Panc1 (cell line): ENCODE measurements at regions not wholly inside any gene's neighbourhood (a gene's known extent, or its start where the extent isn't known, plus 50 kb on each side); places are given as distances from the start of the nearest gene placed in this dataset.

Experiments
- CTCF ChIP-seq: fragments of 450-650 bp; IDR thresholded peaks from 2 replicates; pipeline ENCODE4 v1.5.1; 2017; ENCODE audit warnings: mild to moderate bottlenecking
- POLR2AphosphoS5 ChIP-seq: IDR thresholded peaks from 2 replicates; pipeline ENCODE4 v1.6.1; 2012; ENCODE audit warnings: mild to moderate bottlenecking, low read depth, low read length, moderate library complexity
- TCF7L2 ChIP-seq: IDR thresholded peaks from 2 replicates; pipeline ENCODE4 v1.6.1; 2011; ENCODE audit warnings: mild to moderate bottlenecking, low read depth, low read length, inconsistent platforms

DNA sequence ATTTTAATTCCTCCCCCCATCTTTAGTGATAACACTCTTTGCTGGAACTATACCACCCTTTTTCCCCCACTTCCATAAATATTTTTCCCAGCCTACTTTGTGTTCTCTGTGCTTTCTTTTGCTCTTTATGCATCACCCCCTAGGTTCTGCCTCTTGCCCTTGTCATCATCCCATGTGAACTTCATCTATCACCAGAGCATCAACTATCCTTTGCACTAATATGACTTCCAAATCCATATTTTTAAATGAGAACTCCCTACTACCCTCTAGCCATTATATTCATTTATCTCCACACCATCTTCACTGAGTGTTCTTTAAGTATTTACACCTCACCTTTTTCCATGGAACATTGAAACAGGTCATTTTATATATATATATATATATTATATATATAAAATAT lies 452.7 kb downstream of the FOXO1 start:
- TF ChIP-seq CTCF: no peak
- TF ChIP-seq TCF7L2: no peak
- TF ChIP-seq POLR2AphosphoS5: no peak
